ENCODE measurements at regions not wholly inside any gene's neighbourhood (a gene's known extent, or its start where the extent isn't known, plus 50 kb on each side); places are given as distances from the start of the nearest gene placed in this dataset.

- no peak for TF ChIP-seq CTCF (IDR thresholded peaks at IDR 0.05)
- TF ChIP-seq ATF6 (CRISPR knock-in tag; IDR thresholded peaks at IDR 0.05), result no peak
- no peak for TF ChIP-seq USF2 (CRISPR knock-in tag; IDR thresholded peaks at IDR 0.05)
Observed at GRCh38 chr6:114941078-114941477, 598.3 kb upstream of the HS3ST5 start.
